ENCODE measurements at regions not wholly inside any gene's neighbourhood (a gene's known extent, or its start where the extent isn't known, plus 50 kb on each side); places are given as distances from the start of the nearest gene placed in this dataset.
A peak's percentile ranks its signal among the peaks of the same experiment; 100 is the strongest.
"Not testable (repeated sequence)": the region's sequence is repeated elsewhere in the genome, so short reads cannot be mapped to it uniquely, and the experiment has no call there.

GRCh38 chr9:99628285-99628684 is 193.4 kb upstream of the NR4A3 start:
- ATAC-seq (no peak), DNase-seq (no peak)
- intact Hi-C loops (cut with DNase I), result no loop called here

GRCh38 chr9:99628849-99629620 is 192.7 kb upstream of the NR4A3 start:
- DNase-seq, result no peak
- intact Hi-C loops (cut with DNase I), result no loop called here
- no peak for ATAC-seq

GRCh38 chr9:99632349-99633038 is 189.2 kb upstream of the NR4A3 start:
- DNase-seq (no peak), ATAC-seq (no peak)
- intact Hi-C loops (cut with DNase I), result no loop called here

GRCh38 chr9:99633265-99633664 is 188.4 kb upstream of the NR4A3 start:
- no peak for ATAC-seq
- intact Hi-C loops (cut with DNase I), result no loop called here
- no peak for DNase-seq

GRCh38 chr9:99634186-99634585 is 187.5 kb upstream of the NR4A3 start:
- ATAC-seq (no peak), DNase-seq (no peak)
- intact Hi-C loops (cut with DNase I), result no loop called here

GRCh38 chr9:99635032-99635431 is 186.7 kb upstream of the NR4A3 start:
- intact Hi-C loops (cut with DNase I), result no loop called here
- ATAC-seq (no peak), DNase-seq (no peak)

DNA sequence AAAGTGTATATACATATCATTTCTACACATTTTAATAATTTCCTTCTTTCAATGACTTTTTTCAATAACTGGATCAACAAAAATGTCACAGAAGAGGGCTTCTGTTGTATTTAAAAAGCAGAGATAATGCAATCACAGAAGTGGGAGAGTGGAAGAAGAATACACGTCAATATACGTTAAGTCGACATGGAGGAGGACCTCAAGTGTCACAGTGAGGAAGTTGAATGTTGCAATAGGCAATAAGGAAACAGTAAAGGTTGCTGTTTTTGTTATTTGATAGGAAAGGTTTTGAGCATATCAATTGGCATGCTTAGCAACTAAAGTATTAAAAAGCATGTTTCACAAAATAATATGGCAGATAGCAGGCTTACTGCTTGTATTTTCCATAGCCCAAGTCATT is 184.0 kb upstream of the NR4A3 start:
- no peak for ATAC-seq
- no peak for DNase-seq
- intact Hi-C loops (cut with DNase I), result no loop called here

GRCh38 chr9:99638971-99639370 is 182.7 kb upstream of the NR4A3 start:
- no peak for ATAC-seq
- no peak for DNase-seq
- intact Hi-C loops (cut with DNase I), result no loop called here

DNA sequence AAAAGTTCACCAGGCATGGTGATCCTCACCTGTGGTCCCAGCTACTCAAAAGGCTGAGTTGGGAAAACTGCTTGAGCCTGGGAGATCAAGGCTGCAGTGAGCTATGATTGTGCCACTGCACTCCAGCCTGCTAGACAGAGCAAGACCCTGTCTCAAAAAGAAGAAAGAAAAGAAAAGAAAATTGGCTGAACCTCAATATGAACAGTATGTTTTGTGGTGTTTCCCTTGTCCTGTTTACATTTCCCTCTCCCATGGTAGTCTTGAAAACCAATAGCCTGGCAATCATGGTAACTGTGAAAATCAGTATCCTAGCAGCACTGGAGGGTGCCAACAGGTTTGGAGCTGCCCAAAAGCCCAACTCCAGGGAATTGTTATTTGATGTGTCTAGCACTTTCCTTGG is 174.1 kb upstream of the NR4A3 start:
- ATAC-seq, result no peak
- intact Hi-C loops (cut with DNase I), result no loop called here
- no peak for DNase-seq

- ATAC-seq (no peak), DNase-seq (no peak)
- intact Hi-C loops (cut with DNase I), result no loop called here
Measured at GRCh38 chr9:99650187-99650874, 171.4 kb upstream of the NR4A3 start.

DNA sequence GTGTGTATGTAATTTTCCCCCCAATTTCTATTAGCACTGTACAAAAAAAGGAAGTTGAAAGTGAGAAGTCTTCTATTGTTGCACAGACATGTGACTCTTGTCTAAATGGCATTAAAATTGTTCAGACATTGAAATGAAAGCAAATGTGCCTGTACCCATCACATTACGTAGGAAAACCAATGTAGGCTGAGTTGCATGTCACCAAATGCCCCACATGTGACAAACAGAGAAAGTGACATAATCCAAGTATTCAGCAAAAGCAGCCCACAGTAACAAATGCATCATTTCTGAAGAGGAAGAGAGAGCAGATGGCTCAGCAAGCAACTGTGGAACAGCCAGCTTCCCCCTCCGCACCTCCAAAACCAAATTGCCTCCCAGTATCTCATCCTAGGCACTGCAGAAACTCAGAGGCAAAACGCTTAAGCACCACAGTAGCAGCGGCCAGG is 161.5 kb upstream of the NR4A3 start:
- ATAC-seq, result peak in 1 of 2 donors; percentile 54
- DNase-seq, result no peak
- intact Hi-C loops (cut with DNase I), result no loop called here

- intact Hi-C loops (cut with DNase I), result no loop called here
- ATAC-seq (no peak), DNase-seq (no peak)
Measured at GRCh38 chr9:99663297-99663696, 158.4 kb upstream of the NR4A3 start.

GRCh38 chr9:99663856-99664255 is 157.8 kb upstream of the NR4A3 start:
- intact Hi-C loops (cut with DNase I), result no loop called here
- no peak for ATAC-seq
- no peak for DNase-seq

DNA sequence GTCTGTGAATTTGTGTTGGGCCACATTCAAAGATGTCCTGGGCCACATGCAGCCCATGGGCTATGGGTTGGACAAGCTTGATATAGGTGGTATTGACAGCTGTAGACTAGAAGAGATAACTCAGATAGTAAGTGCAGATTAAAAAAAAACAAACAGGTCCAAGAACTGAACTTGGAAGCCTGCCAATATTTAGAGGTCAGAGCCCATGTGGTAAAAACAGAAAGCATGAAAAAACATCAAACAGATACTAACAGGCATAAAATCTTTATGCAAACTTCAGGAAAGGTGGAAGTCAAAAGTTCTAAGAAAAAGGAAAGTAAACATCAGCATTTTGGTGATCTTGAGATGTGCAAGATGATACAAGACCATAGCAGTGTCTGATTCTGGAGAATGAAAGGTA is 155.1 kb upstream of the NR4A3 start:
- no peak for ATAC-seq
- intact Hi-C loops (cut with DNase I), result no loop called here

GRCh38 chr9:99670886-99671285 is 150.8 kb upstream of the NR4A3 start:
- DNase-seq; intact Hi-C loops (cut with DNase I); ATAC-seq: not testable (repeated sequence)

More for the DNA sequence above, 155.1 kb upstream of the NR4A3 start:
- DNase-seq, result no peak

- ATAC-seq (no peak), DNase-seq (no peak)
- intact Hi-C loops (cut with DNase I), result no loop called here
Measured at GRCh38 chr9:99677281-99677680, 144.4 kb upstream of the NR4A3 start.

DNA sequence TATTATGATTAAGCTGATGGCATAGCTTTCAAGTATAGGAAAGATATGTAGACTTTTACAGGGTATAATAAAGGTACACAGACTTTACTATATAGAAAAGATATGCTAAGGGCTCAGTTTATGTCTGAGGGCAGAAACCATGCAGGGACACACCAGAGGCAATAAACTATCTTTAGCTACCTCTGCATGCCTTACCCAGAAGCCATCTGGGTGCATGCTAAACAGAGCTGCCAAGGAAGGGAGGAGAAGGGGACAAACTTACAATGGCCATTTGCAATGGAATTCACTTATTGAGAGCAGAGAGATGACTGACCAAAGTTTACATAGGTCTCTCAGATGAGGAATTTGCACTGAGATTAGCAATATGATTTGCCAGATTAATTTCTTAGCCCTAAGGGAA is 143.1 kb upstream of the NR4A3 start:
- no peak for DNase-seq
- no peak for ATAC-seq
- intact Hi-C loops (cut with DNase I), result no loop called here

- intact Hi-C loops (cut with DNase I), result no loop called here
- ATAC-seq (no peak), DNase-seq (no peak)
Measured at GRCh38 chr9:99680191-99680590, 141.5 kb upstream of the NR4A3 start.

DNA sequence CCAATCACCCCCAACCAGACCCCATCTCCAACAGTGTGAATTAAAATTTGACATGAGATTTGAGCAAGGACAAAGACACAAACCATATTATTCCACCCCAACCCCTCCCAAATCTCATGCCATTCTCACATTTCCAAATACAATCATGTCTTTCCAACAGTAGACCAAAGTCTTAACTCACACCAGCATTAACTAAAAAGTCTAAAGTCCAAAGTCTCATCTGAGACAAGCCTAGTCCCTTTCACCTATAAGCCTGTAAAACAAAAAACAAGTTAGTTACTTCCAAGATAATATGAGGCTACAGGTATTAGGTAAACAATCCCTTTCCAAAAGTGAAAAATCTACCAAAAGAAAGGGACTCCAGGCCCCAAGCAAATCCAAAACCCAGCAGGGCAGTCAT is 140.6 kb upstream of the NR4A3 start:
- ATAC-seq, result no peak
- no peak for DNase-seq
- intact Hi-C loops (cut with DNase I), result no loop called here

- intact Hi-C loops (cut with DNase I), result no loop called here
- DNase-seq (no peak), ATAC-seq (no peak)
Measured at GRCh38 chr9:99682378-99682777, 139.3 kb upstream of the NR4A3 start.
